H9 (cell line): ENCODE measurements at regions not wholly inside any gene's neighbourhood (a gene's known extent, or its start where the extent isn't known, plus 50 kb on each side); places are given as distances from the start of the nearest gene placed in this dataset.

Source experiments
- DNase-seq: peaks from one replicate; pipeline ENCODE4 v3.0.0-alpha.2; 2017
- H2AFZ ChIP-seq: one replicate; pipeline ENCODE4 v1.6.1; 2013; ENCODE audit warnings: mild to moderate bottlenecking, low read length, control low read depth, moderate library complexity
- H2AK5ac ChIP-seq: 2 replicates; pipeline ENCODE4 v1.6.1; 2013; ENCODE audit warnings: low read length, control low read depth, mixed read lengths; ENCODE audit not compliant: insufficient read length
- H2BK120ac ChIP-seq: one replicate; pipeline ENCODE4 v1.6.1; 2013; ENCODE audit warnings: low read depth, mild to moderate bottlenecking, low read length, control low read depth, inconsistent platforms; ENCODE audit not compliant: poor library complexity, severe bottlenecking
- H2BK12ac ChIP-seq: 2 replicates; pipeline ENCODE4 v1.6.1; 2013; ENCODE audit warnings: low read length, control low read depth, mixed read lengths, low read depth; ENCODE audit not compliant: insufficient read length
- H2BK15ac ChIP-seq: 2 replicates; pipeline ENCODE4 v1.6.1; 2013; ENCODE audit warnings: low read depth, low read length, control low read depth
- H2BK20ac ChIP-seq: one replicate; pipeline ENCODE4 v1.6.1; 2013; ENCODE audit warnings: low read depth, mild to moderate bottlenecking, low read length, control low read depth, inconsistent platforms; ENCODE audit not compliant: poor library complexity, severe bottlenecking
- H2BK5ac ChIP-seq: 2 replicates; pipeline ENCODE4 v1.6.1; 2013; ENCODE audit warnings: low read length, control low read depth, mixed read lengths; ENCODE audit not compliant: insufficient read length
- H3K14ac ChIP-seq: 2 replicates; pipeline ENCODE4 v1.6.1; 2013; ENCODE audit warnings: low read length, control low read depth; ENCODE audit not compliant: insufficient read depth
- H3K18ac ChIP-seq: 2 replicates; pipeline ENCODE4 v1.6.1; 2013; ENCODE audit warnings: low read depth, mild to moderate bottlenecking, mixed read lengths, low read length, control low read depth; ENCODE audit not compliant: insufficient read length
- H3K23ac ChIP-seq: 2 replicates; pipeline ENCODE4 v1.6.1; 2013; ENCODE audit warnings: low read length, control low read depth, mixed read lengths, low read depth; ENCODE audit not compliant: insufficient read length
- H3K23me2 ChIP-seq: 2 replicates; pipeline ENCODE4 v1.6.1; 2013; ENCODE audit warnings: low read depth, mild to moderate bottlenecking, mixed read lengths, low read length, control low read depth; ENCODE audit not compliant: insufficient read length, poor library complexity, severe bottlenecking
- H3K27ac ChIP-seq: 2 replicates; pipeline ENCODE4 v1.5.1; 2013; ENCODE audit warnings: low read length, control low read depth, mixed read lengths, low read depth; ENCODE audit not compliant: insufficient read length
- H3K27me3 ChIP-seq: 2 replicates; pipeline ENCODE4 v1.6.1; 2013; ENCODE audit warnings: low read length, control low read depth, inconsistent platforms; ENCODE audit not compliant: insufficient read depth
- H3K4ac ChIP-seq: 2 replicates; pipeline ENCODE4 v1.6.1; 2013; ENCODE audit warnings: low read depth, mild to moderate bottlenecking, control low read depth, inconsistent platforms, low read length, moderate library complexity
- H3K4me1 ChIP-seq: 2 replicates; pipeline ENCODE4 v1.6.1; 2013; ENCODE audit warnings: low read length, control low read depth, inconsistent platforms; ENCODE audit not compliant: insufficient read depth
- H3K4me2 ChIP-seq: 2 replicates; pipeline ENCODE4 v1.6.1; 2013; ENCODE audit warnings: low read length, control low read depth, mixed read lengths; ENCODE audit not compliant: insufficient read length, insufficient read depth
- H3K56ac ChIP-seq: 2 replicates; pipeline ENCODE4 v1.6.1; 2013; ENCODE audit warnings: low read depth, mild to moderate bottlenecking, mixed read lengths, low read length, control low read depth; ENCODE audit not compliant: insufficient read length
- H3K79me1 ChIP-seq: 2 replicates; pipeline ENCODE4 v1.6.1; 2013; ENCODE audit warnings: low read depth, mild to moderate bottlenecking, moderate library complexity, low read length, control low read depth, inconsistent platforms; ENCODE audit not compliant: insufficient read depth, poor library complexity, severe bottlenecking
- H3K79me2 ChIP-seq: 2 replicates; pipeline ENCODE4 v1.6.1; 2013; ENCODE audit warnings: low read length, control low read depth, inconsistent platforms; ENCODE audit not compliant: insufficient read depth
- H3K9ac ChIP-seq: 2 replicates; pipeline ENCODE4 v1.6.1; 2013; ENCODE audit warnings: low read length, control low read depth, mixed read lengths; ENCODE audit not compliant: insufficient read length; ENCODE audit errors: extremely low read depth
- H3K9me3 ChIP-seq: one replicate; pipeline ENCODE4 v1.6.1; 2013; ENCODE audit warnings: low read depth, low read length, inconsistent platforms; ENCODE audit not compliant: control insufficient read depth
- H3T11ph ChIP-seq: one replicate; pipeline ENCODE4 v1.6.1; 2013; ENCODE audit warnings: mild to moderate bottlenecking, low read length, control low read depth, inconsistent platforms
- H4K20me1 ChIP-seq: one replicate; pipeline ENCODE4 v1.6.1; 2013; ENCODE audit not compliant: control insufficient read depth, insufficient read length, insufficient read depth
- H4K5ac ChIP-seq: 2 replicates; pipeline ENCODE4 v1.6.1; 2013; ENCODE audit warnings: low read depth, mild to moderate bottlenecking, mixed read lengths, low read length, control low read depth; ENCODE audit not compliant: insufficient read length
- H4K8ac ChIP-seq: replicated peaks from 2 replicates; pipeline ENCODE4 v1.6.1; 2013; ENCODE audit warnings: low read length, control low read depth, mixed read lengths, low read depth; ENCODE audit not compliant: insufficient read length
- H4K91ac ChIP-seq: 2 replicates; pipeline ENCODE4 v1.6.1; 2013; ENCODE audit warnings: low read depth, mild to moderate bottlenecking, moderate library complexity, mixed read lengths, low read length, control low read depth; ENCODE audit not compliant: insufficient read length
- H3K27ac Mint-ChIP-seq, 3 experiments: 2 replicates in 2 of 3; 3 replicates in 1 of 3; pipeline ENCODE4 v1.8.0; 2020 to 2021; ENCODE audit warnings: mixed read lengths in 3 of 3, mild to moderate bottlenecking in 1 of 3, moderate library complexity in 1 of 3
- H3K27me3 Mint-ChIP-seq: 2 replicates; pipeline ENCODE4 v1.8.0; 2021; ENCODE audit warnings: low read depth, mild to moderate bottlenecking, moderate library complexity, mixed read lengths
- H3K36me3 Mint-ChIP-seq, 3 experiments: 2 replicates in 2 of 3; 3 replicates in 1 of 3; pipeline ENCODE4 v1.8.0; 2020 to 2021; ENCODE audit warnings: low read depth in 3 of 3, mixed read lengths in 3 of 3; ENCODE audit not compliant: insufficient read depth in 1 of 3
- H3K4me1 Mint-ChIP-seq, 2 experiments: 2 replicates each; pipeline ENCODE4 v1.8.0; 2020; ENCODE audit warnings: mixed read lengths in 2 of 2
- H3K4me3 Mint-ChIP-seq, 2 experiments: 2 replicates in 1 of 2; 3 replicates in 1 of 2; pipeline ENCODE4 v1.8.0; 2020 to 2021; ENCODE audit warnings: mild to moderate bottlenecking in 2 of 2, mixed read lengths in 2 of 2, moderate library complexity in 1 of 2
- H3K9me3 Mint-ChIP-seq, 2 experiments: 2 replicates in 1 of 2; 3 replicates in 1 of 2; pipeline ENCODE4 v1.8.0; 2020; ENCODE audit warnings: mild to moderate bottlenecking in 2 of 2, mixed read lengths in 2 of 2, moderate library complexity in 1 of 2
- WGBS: extraction: QIAGEN DNeasy Blood & Tissue Kit; methylation state at CpG from one replicate; pipeline ENCODE4 v1.1.7; 2013; ENCODE audit warnings: missing lambda C conversion rate, low lambda C conversion rate, mixed read lengths; ENCODE audit not compliant: insufficient read length; ENCODE audit errors: extremely low coverage; 5-methylcytosine and 5-hydroxymethylcytosine counted together
- TF ChIP-seq, protein P1 (sequence below): fragments of 200-600 bp; sonication (generic); conservative IDR thresholded peaks from 3 replicates; pipeline ENCODE4 v1.8.0; 2021; ENCODE audit warnings: antibody characterized with exemption, mild to moderate bottlenecking

GRCh38 chr14:84789012-84789411, 740.9 kb upstream of the FLRT2 start:
- no peaks in the 10 kb centered on the region for H3K4me1 ChIP-seq
- WGBS = no CpG with 5 or more reads among the region's 1 CpG
- H3K4ac ChIP-seq = no peak overlapping the region
- no peak overlapping the region for H2AFZ ChIP-seq
- no peak for DNase-seq
- no peak overlapping the region for H3K18ac ChIP-seq
- no peak overlapping the region for H3K23ac ChIP-seq
- Mint-ChIP-seq H3K27me3 (no peaks in the 10 kb centered on the region), H3K9me3 (no peaks in the 10 kb centered on the region; a peak in 1 of 5 replicates), H3K4me1 (no peaks in the 10 kb centered on the region), H3K4me3 (no peak overlapping the region), H3K27ac (no peak overlapping the region), H3K36me3 (no peaks in the 10 kb centered on the region)
- no peak overlapping the region for H3K4me2 ChIP-seq
- no peak overlapping the region for H2BK5ac ChIP-seq
- H3K27ac ChIP-seq = no peak overlapping the region
- H4K20me1 ChIP-seq = no peaks in the 10 kb centered on the region
- TF ChIP-seq, protein P1, sequence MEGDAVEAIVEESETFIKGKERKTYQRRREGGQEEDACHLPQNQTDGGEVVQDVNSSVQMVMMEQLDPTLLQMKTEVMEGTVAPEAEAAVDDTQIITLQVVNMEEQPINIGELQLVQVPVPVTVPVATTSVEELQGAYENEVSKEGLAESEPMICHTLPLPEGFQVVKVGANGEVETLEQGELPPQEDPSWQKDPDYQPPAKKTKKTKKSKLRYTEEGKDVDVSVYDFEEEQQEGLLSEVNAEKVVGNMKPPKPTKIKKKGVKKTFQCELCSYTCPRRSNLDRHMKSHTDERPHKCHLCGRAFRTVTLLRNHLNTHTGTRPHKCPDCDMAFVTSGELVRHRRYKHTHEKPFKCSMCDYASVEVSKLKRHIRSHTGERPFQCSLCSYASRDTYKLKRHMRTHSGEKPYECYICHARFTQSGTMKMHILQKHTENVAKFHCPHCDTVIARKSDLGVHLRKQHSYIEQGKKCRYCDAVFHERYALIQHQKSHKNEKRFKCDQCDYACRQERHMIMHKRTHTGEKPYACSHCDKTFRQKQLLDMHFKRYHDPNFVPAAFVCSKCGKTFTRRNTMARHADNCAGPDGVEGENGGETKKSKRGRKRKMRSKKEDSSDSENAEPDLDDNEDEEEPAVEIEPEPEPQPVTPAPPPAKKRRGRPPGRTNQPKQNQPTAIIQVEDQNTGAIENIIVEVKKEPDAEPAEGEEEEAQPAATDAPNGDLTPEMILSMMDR = no peak
- H2AK5ac ChIP-seq = no peak overlapping the region
- H3K27me3 ChIP-seq = no peaks in the 10 kb centered on the region
- no peaks in the 10 kb centered on the region for H3K79me2 ChIP-seq
- no peak overlapping the region for H3K9ac ChIP-seq
- H3K9me3 ChIP-seq = no peaks in the 10 kb centered on the region
- H3T11ph ChIP-seq = no peak overlapping the region
- no peak overlapping the region for H2BK120ac ChIP-seq
- H3K14ac ChIP-seq = no peak overlapping the region
- H2BK15ac ChIP-seq = no peak overlapping the region
- no peak overlapping the region for H2BK20ac ChIP-seq
- no peak overlapping the region for H4K91ac ChIP-seq
- no peaks in the 10 kb centered on the region for H3K79me1 ChIP-seq
- H4K5ac ChIP-seq = no peak overlapping the region
- H3K23me2 ChIP-seq = no peaks in the 10 kb centered on the region
- H3K56ac ChIP-seq = no peak overlapping the region
- H4K8ac ChIP-seq = no peak overlapping the region
- H2BK12ac ChIP-seq = no peak overlapping the region
